SK-N-SH (cell line): ENCODE measurements at regions not wholly inside any gene's neighbourhood (a gene's known extent, or its start where the extent isn't known, plus 50 kb on each side); places are given as distances from the start of the nearest gene placed in this dataset.

ENCODE experiments used
- CHD2 ChIP-seq: fragments of 150-350 bp; IDR thresholded peaks from 2 replicates; pipeline ENCODE4 v1.6.1; 2018; ENCODE audit warnings: low read length; ENCODE audit not compliant: partially characterized antibody
- EP300 ChIP-seq, 2 experiments: IDR thresholded peaks; 2 replicates each; pipeline versions ENCODE4 v1.4.0 to v1.6.1; 2012; ENCODE audit warnings: borderline replicate concordance in 1 of 2, low read depth in 1 of 2, low read length in 1 of 2
- EZH2phosphoT487 ChIP-seq: fragments of 200-600 bp; sonication (generic); IDR thresholded peaks from 2 replicates; pipeline ENCODE4 v1.6.1; 2017; ENCODE audit warnings: low read depth, mixed run types, mild to moderate bottlenecking, antibody characterized with exemption, moderate library complexity, borderline replicate concordance
- FOSL2 ChIP-seq: IDR thresholded peaks from 2 replicates; pipeline ENCODE4 v1.4.0; 2012; ENCODE audit warnings: low read depth, mild to moderate bottlenecking, moderate library complexity, borderline replicate concordance
- FOXM1 ChIP-seq: IDR thresholded peaks from 2 replicates; pipeline ENCODE4 v1.4.0; 2012; ENCODE audit warnings: low read depth, mild to moderate bottlenecking
- JUND ChIP-seq: IDR thresholded peaks from 2 replicates; pipeline ENCODE4 v1.4.0; 2012
- MXI1 ChIP-seq: IDR thresholded peaks from 2 replicates; pipeline ENCODE4 v1.6.1; 2012; ENCODE audit warnings: mild to moderate bottlenecking, low read depth, low read length, improper control_type of control experiment
- RCOR1 ChIP-seq: fragments of 150-350 bp; IDR thresholded peaks from 2 replicates; pipeline ENCODE4 v1.6.1; 2017; ENCODE audit warnings: antibody characterized with exemption, low read length
- RFX5 ChIP-seq: IDR thresholded peaks from 2 replicates; pipeline ENCODE4 v1.6.1; 2012; ENCODE audit warnings: mild to moderate bottlenecking, improper control_type of control experiment, low read length
- YY1 ChIP-seq: IDR thresholded peaks from 2 replicates; pipeline ENCODE4 v1.4.0; 2012; ENCODE audit warnings: low read depth, mild to moderate bottlenecking
- TF ChIP-seq, protein P1 (sequence below): fragments of 200-600 bp; sonication (generic); IDR thresholded peaks from 2 replicates; pipeline ENCODE4 v1.6.1; 2017; ENCODE audit warnings: antibody characterized with exemption, mild to moderate bottlenecking, moderate library complexity
- TF ChIP-seq, protein P2 (sequence below): IDR thresholded peaks from 2 replicates; pipeline ENCODE4 v1.4.0; 2012; ENCODE audit warnings: low read depth
- TF ChIP-seq, protein P3 (sequence below): IDR thresholded peaks from 2 replicates; pipeline ENCODE4 v1.6.1; 2012; ENCODE audit warnings: mild to moderate bottlenecking, low read depth, low read length, moderate library complexity

DNA sequence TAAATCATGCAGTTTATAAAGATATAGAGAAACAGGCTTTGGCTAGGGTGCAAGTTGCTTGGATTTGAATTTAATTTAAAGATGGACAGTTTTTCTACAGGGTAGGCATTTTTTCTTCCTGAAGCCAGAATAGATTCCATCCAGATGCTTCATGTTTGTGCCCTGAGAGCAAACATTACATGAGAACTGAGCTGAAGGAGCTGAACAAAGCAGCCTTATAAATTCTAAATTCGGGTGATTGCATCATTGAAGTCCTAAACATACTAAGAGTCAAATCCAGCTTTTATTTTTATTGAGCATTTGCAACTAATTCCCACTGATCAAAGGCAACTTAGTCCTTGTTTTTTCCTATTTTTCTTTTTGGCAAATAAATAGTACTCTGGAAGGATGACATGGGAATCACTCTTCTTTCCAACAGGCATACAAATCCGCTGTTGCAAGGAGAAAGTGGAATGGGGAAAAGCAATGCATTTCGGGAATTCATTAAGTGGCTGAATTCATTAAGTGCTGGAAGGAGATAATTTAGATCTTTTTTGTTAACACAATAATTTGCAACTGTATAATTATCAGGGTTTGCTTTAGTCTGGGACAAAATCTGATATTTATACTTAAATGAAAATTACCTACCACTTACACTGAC is 828.0 kb downstream of the SLC4A3 start:
- TF ChIP-seq, protein P1, sequence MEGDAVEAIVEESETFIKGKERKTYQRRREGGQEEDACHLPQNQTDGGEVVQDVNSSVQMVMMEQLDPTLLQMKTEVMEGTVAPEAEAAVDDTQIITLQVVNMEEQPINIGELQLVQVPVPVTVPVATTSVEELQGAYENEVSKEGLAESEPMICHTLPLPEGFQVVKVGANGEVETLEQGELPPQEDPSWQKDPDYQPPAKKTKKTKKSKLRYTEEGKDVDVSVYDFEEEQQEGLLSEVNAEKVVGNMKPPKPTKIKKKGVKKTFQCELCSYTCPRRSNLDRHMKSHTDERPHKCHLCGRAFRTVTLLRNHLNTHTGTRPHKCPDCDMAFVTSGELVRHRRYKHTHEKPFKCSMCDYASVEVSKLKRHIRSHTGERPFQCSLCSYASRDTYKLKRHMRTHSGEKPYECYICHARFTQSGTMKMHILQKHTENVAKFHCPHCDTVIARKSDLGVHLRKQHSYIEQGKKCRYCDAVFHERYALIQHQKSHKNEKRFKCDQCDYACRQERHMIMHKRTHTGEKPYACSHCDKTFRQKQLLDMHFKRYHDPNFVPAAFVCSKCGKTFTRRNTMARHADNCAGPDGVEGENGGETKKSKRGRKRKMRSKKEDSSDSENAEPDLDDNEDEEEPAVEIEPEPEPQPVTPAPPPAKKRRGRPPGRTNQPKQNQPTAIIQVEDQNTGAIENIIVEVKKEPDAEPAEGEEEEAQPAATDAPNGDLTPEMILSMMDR, result no peak
- TF ChIP-seq EP300 (IDR thresholded peaks at IDR 0.05; ENCODE audit: borderline replicate concordance in 1 of 2, low read depth in 1 of 2, low read length in 1 of 2) (no peak), EZH2phosphoT487 (no peak), JUND (no peak), FOSL2 (no peak), MXI1 (no peak), RFX5 (no peak), RCOR1 (no peak), CHD2 (no peak), FOXM1 (no peak), YY1 (no peak)
- TF ChIP-seq, protein P2, sequence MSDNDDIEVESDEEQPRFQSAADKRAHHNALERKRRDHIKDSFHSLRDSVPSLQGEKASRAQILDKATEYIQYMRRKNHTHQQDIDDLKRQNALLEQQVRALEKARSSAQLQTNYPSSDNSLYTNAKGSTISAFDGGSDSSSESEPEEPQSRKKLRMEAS, result no peak
- TF ChIP-seq, protein P3, sequence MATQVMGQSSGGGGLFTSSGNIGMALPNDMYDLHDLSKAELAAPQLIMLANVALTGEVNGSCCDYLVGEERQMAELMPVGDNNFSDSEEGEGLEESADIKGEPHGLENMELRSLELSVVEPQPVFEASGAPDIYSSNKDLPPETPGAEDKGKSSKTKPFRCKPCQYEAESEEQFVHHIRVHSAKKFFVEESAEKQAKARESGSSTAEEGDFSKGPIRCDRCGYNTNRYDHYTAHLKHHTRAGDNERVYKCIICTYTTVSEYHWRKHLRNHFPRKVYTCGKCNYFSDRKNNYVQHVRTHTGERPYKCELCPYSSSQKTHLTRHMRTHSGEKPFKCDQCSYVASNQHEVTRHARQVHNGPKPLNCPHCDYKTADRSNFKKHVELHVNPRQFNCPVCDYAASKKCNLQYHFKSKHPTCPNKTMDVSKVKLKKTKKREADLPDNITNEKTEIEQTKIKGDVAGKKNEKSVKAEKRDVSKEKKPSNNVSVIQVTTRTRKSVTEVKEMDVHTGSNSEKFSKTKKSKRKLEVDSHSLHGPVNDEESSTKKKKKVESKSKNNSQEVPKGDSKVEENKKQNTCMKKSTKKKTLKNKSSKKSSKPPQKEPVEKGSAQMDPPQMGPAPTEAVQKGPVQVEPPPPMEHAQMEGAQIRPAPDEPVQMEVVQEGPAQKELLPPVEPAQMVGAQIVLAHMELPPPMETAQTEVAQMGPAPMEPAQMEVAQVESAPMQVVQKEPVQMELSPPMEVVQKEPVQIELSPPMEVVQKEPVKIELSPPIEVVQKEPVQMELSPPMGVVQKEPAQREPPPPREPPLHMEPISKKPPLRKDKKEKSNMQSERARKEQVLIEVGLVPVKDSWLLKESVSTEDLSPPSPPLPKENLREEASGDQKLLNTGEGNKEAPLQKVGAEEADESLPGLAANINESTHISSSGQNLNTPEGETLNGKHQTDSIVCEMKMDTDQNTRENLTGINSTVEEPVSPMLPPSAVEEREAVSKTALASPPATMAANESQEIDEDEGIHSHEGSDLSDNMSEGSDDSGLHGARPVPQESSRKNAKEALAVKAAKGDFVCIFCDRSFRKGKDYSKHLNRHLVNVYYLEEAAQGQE, result no peak
